ENCODE measurements at regions not wholly inside any gene's neighbourhood (a gene's known extent, or its start where the extent isn't known, plus 50 kb on each side); places are given as distances from the start of the nearest gene placed in this dataset.
"Not testable (repeated sequence)": the region's sequence is repeated elsewhere in the genome, so short reads cannot be mapped to it uniquely, and the experiment has no call there.

GRCh38 chr18:37900326-37900725 lies 334.7 kb upstream of the CELF4 start:
- in situ Hi-C loops (cut with HindIII; ENCODE audit: low sequenced_read_pairs): no loop called here
- no peak for DNase-seq (ENCODE audit: low spot score)

DNA sequence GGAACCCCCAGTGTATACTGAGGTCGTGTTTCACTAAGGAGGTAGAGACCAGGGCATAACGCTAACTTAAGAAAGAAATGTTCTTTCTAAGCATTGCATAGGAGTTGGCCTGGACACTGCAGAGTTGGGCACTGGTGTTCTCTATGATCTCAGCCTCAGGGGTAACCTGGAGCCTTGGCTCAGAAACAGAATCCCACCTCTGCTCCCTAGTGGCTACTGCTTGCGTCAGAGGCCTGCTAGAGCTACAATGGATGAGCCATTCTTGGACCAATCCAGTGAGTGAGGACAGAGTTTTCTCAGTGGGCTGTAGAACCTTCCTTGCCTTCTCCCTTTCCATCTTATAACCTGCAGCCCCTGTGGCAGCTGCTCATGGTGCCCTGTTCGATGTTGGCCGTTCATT lies 324.4 kb upstream of the CELF4 start:
- DNase-seq (ENCODE audit: low spot score): no peak
- in situ Hi-C loops (cut with HindIII; ENCODE audit: low sequenced_read_pairs): no loop called here

DNA sequence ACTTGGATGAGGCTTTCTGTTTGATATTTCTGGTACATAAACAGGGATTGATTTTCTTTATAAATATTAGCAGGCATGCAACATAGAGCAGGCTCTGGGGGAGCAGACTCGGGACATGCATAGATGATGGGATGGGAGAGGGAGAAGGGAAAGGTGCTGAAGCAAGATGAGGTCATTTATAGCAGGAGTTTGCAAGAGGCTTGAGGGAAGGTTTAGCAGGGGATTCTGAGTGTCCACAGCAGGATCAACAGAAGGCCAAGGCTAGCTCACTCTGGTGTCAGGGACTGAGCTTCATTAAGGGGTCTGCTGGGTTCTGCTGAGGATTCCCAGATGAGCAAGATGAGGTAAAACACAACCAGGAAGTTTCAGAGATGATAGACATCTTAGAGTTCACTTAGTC lies 309.1 kb upstream of the CELF4 start:
- in situ Hi-C loops (cut with HindIII; ENCODE audit: low sequenced_read_pairs): no loop called here
- DNase-seq (ENCODE audit: low spot score): no peak

DNA sequence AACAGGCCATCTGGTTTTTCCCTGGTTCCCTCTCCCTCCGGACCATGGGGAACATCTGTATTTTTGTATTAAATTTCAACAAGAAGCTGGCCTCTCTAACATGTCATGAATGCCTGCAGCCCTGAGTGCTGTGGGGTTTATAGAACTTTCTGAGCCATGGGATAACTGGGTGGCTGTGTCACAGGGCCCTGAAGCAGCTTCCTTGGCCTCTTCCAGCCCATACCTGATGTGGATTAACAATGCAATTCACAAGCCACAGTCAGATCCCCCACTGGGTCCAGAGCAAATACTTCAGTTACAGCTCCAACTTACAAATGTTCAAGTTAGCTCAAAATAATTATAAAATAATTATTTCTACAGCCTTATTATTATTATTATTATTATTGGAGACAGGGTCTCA lies 307.8 kb upstream of the CELF4 start:
- no peak for DNase-seq (ENCODE audit: low spot score)
- in situ Hi-C loops (cut with HindIII; ENCODE audit: low sequenced_read_pairs): no loop called here

- in situ Hi-C loops (cut with HindIII; ENCODE audit: low sequenced_read_pairs): no loop called here
- DNase-seq (ENCODE audit: low spot score): no peak
These were observed 307.0 kb upstream of the CELF4 start for GRCh38 chr18:37872562-37872961.

GRCh38 chr18:37871561-37871960 lies 306.0 kb upstream of the CELF4 start:
- no peak for DNase-seq (ENCODE audit: low spot score)
- in situ Hi-C loops (cut with HindIII; ENCODE audit: low sequenced_read_pairs): no loop called here

GRCh38 chr18:37869051-37869450 lies 303.5 kb upstream of the CELF4 start:
- peak; percentile 90 for DNase-seq (ENCODE audit: low spot score)
- in situ Hi-C loops (cut with HindIII; ENCODE audit: low sequenced_read_pairs): no loop called here

DNA sequence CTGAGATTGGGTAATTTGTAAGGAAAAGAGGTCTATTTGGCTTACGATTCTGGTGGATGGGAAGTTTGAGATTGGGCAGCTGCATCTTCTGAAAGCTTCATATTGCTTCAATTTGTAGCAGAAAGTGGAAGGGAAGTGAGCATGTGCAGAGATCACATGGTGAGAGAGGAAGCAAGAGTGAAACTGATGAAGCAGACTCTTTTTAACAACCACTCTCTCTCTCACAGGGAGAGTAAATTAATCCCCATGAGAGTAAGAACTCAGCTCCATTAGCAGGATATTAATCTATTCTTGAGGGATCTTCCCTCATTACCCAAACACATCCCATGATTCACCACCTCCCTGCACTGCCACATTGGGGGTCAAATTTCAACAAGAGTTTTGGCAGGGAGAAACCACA lies 298.5 kb upstream of the CELF4 start:
- in situ Hi-C loops (cut with HindIII; ENCODE audit: low sequenced_read_pairs): no loop called here
- no peak for DNase-seq (ENCODE audit: low spot score)

DNA sequence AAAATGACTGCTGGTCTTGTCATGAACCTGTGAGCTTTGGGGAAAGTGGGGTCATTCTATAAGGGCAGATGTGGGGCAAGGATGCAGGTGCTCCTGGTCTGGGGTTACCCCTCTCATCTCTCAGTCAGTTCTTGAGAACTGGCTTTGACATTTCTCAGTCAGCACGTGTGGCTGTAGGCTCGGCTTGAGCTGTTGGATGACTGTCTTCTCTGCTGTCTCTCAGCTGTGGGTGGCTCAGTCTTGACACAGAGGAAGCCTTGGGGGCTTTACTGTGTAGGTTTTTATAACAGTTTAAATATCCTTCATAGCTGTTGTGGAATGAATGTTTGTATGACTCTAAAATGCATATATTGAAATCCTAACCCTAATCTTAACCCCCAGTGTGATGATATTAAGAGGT lies 296.4 kb upstream of the CELF4 start:
- in situ Hi-C loops (cut with HindIII; ENCODE audit: low sequenced_read_pairs): no loop called here
- DNase-seq (ENCODE audit: low spot score): no peak

DNA sequence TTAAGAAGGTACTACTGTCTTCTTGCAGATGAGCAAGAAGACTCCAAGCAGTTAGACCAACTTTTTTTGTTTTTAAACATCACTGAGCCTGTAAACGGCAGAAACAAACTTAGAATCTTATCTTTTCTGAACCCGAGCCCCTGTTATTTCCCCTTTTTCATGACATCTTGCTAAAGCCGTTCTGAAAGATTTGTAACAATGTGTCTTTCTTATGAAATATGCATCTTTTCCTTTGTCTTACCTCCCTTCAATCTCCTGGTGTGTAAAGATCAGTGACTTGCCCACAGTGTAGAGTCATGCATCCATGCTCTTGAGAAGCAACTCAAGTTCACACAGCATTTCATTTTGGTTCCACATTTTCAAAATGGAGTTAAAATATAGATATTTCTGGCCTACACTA lies 288.8 kb upstream of the CELF4 start:
- in situ Hi-C loops (cut with HindIII; ENCODE audit: low sequenced_read_pairs): no loop called here
- DNase-seq (ENCODE audit: low spot score): no peak

DNA sequence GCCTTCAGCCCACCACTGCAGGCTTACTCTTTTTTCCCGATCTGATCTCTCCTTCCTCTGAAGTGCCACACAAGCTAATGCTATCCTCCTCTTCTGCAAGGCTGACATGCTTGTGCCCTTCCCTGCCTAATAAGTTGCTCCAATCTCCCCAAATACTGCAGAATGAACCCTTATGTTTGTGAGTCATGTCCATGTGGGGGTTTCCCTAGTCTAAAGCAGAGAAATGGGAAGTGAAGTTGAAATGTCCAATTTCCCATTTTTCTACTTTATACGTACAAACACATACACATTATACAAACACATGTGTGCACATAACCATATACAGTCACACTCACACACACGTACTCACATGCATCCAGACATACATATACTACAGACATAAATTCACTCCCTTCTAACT lies 288.1 kb upstream of the CELF4 start:
- in situ Hi-C loops (cut with HindIII; ENCODE audit: low sequenced_read_pairs): no loop called here
- no peak for DNase-seq (ENCODE audit: low spot score)

DNA sequence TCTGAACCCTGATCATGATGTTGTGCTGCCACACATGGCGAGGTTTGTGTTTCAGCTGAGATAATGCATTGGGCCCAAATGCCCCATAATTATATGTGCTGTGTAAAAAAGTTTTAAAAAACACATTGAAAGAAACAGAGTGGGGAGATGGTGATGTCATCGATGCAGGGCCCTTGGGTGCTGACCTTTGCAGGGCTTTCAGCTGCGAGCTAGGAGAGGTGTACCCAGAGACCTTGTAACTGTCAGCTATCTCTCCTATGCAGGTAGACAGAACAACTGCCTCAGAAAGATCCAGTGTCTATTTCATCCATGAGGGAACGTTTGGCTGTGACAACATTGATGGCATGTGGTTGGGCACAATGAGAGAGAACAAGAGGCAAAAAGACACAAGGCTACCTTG lies 286.9 kb upstream of the CELF4 start:
- in situ Hi-C loops (cut with HindIII; ENCODE audit: low sequenced_read_pairs): no loop called here
- no peak for DNase-seq (ENCODE audit: low spot score)

DNA sequence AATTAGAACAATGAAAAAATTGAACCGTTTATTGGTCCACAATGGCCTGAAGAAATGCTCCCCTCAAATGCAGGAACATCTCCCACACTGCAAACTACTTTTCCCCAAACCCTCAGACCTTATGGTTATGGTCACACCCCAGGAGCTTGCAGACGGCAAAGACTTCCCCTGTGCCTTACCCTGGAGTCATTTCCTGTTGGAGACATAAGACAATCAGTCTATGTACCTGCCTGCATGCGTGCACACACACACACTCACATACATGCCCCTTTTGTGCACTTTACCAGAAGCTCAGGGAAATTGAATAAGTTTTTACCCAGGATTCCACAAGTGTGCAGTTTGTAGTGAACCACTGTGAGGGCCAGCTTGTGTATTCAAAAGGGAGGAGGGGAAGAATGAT lies 281.9 kb upstream of the CELF4 start:
- DNase-seq (ENCODE audit: low spot score): no peak
- in situ Hi-C loops (cut with HindIII; ENCODE audit: low sequenced_read_pairs): no loop called here

DNA sequence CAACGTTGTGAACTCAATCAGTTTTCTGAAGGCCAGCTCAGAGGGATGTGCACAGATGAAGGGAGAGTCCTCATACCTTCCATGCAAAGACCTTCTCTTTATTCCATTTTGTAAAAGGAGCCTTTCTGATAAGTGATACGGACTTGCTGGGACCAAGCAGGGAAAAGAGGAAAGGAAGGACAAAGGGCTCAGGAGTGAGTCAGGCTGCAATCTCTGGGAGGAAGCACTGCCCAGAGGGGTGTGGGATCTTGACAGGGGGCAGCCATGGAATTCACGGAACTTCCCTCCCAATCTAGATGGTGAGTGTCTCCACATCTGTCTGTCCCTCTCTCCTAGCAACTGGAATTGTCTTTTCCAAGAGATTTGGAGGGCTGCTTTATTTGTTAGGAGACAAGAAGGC lies 281.4 kb upstream of the CELF4 start:
- DNase-seq (ENCODE audit: low spot score): no peak
- in situ Hi-C loops (cut with HindIII; ENCODE audit: low sequenced_read_pairs): no loop called here

DNA sequence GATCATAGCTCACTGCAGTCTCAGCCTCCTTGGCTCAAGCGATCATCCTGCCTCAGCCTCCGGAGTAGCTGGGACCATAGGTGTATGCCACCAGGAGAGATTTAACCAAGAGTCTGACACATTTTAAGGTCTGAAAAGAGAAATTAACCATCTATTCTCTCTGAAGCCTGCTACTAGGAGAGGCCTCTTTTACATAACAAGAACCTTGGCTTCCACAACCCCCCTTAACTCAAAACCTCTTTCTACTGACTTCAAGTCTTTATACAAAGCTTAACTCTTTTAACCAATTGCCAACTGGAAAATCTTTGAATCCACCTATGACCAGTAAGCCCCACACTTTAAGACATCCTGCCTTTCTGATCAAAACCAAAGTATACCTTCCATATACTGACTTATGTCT lies 279.9 kb upstream of the CELF4 start:
- in situ Hi-C loops (cut with HindIII; ENCODE audit: low sequenced_read_pairs): no loop called here

GRCh38 chr18:37844209-37844970 lies 278.8 kb upstream of the CELF4 start:
- no peak for DNase-seq (ENCODE audit: low spot score)
- in situ Hi-C loops (cut with HindIII; ENCODE audit: low sequenced_read_pairs): no loop called here

More for the DNA sequence above, 279.9 kb upstream of the CELF4 start:
- DNase-seq (ENCODE audit: low spot score): no peak

DNA sequence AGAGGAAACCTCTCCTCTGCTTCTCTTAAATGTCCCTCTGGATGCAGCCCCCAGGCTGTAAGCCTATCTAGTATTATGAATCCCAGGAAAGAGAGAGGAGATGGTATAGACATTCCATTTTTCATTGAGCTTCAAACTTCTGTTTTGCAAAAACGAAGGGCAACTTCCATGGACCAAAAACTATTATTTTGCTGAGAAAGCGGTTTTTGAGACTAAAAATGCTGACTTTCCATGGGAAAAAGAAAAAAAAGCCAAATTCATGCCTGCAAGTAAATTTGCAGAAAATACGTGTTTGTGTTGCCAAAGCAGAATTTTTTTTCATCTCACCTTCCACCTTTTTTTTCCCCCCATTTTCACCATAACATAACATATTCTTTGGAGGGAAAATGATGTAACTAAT lies 272.5 kb upstream of the CELF4 start:
- in situ Hi-C loops (cut with HindIII; ENCODE audit: low sequenced_read_pairs): no loop called here

DNA sequence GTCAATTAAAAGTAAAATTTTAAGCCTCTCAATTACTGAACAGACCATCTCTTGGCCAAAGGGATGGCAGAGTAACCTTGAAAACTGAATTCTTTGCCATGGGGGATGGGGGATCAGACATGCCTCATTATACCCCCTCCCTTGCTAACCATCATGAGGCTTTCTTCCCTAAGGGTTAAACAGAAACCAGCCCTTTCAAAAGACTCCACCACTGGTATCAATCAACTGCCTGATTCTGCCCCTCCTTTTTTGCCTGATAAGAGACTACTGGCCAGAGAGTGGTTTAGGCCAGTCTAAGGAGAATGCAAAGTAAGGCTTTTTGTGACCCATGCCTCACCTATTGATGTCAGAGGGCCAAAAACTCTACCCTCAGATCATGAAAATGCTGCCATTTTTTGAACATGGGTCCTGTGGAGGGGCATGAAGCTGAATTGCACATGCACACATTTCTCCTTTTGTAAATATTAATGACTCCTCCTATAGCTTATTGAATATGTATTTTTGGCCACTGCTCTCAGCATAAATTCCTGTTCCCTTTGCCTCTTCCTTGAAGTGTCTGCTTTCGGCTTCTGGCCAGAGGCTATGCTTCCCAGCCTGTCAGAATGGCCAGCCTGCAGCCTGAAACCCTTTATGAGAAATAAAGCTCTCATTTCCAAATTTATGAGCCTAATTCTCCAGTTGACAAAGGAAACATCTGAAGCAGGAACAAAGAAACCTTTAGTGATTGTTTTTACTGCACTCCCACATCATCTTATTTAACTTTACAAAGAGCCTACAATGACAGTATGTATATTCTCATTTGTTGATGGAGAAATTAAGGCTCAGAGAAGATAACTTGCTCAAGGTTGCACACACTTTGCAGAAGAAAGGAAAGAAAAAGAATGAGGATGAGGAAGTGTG lies 270.7 kb upstream of the CELF4 start:
- in situ Hi-C loops (cut with HindIII; ENCODE audit: low sequenced_read_pairs): no loop called here
- no peak for DNase-seq (ENCODE audit: low spot score)

More for the DNA sequence above, 272.5 kb upstream of the CELF4 start:
- no peak for DNase-seq (ENCODE audit: low spot score)

- DNase-seq (ENCODE audit: low spot score): not testable (repeated sequence)
These were observed 266.6 kb upstream of the CELF4 start for GRCh38 chr18:37832010-37832695.

GRCh38 chr18:37812961-37813360 lies 247.4 kb upstream of the CELF4 start:
- in situ Hi-C loops (cut with HindIII; ENCODE audit: low sequenced_read_pairs): no loop called here
- no peak for DNase-seq (ENCODE audit: low spot score)

More at GRCh38 chr18:37832010-37832695, 266.6 kb upstream of the CELF4 start:
- in situ Hi-C loops (cut with HindIII; ENCODE audit: low sequenced_read_pairs): not testable (repeated sequence)

Measured in G401 (cell line).